Vagina (tissue), 2 donors: ENCODE measurements at regions not wholly inside any gene's neighbourhood (a gene's known extent, or its start where the extent isn't known, plus 50 kb on each side); places are given as distances from the start of the nearest gene placed in this dataset.

Experiments used
- POLR2AphosphoS5 ChIP-seq, 2 donors: sonication (generic); formaldehyde crosslinking; IDR thresholded peaks; one replicate each; pipeline ENCODE4 v1.9.0; 2017; ENCODE audit warnings: antibody characterized with exemption in 2 of 2, mild to moderate bottlenecking in 2 of 2, low read depth in 1 of 2; ENCODE audit not compliant: insufficient read depth in 1 of 2
- TF ChIP-seq, protein P1 (sequence below), 3 experiments: fragments of 450-650 bp in 2 of 3; fragments of 200-600 bp in 1 of 3; sonication (generic) in 1 of 3; IDR thresholded peaks; one replicate each; pipeline ENCODE4 v1.5.1; 2017 to 2019; ENCODE audit warnings: antibody characterized with exemption in 3 of 3, mild to moderate bottlenecking in 2 of 3, moderate library complexity in 2 of 3

DNA sequence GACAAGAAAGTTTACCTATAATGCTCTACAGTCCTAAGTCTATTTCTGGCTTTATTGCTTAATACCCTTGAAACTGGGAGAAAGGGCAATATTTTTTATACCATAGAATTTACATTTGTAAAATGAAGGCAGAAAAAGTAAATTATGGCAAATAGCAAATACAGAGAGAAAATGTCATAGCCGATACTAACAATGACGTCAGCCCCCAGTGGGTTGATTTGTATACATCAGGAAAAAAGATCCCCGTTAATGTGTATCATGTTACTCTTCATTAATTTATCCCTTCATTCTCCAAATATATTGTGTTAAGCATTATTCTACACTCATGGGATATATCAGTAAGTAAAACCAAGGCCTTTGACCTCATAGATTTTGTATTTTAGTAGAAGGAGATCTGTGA, 445.1 kb upstream of the SYT1 start:
- TF ChIP-seq POLR2AphosphoS5 (IDR thresholded peaks at IDR 0.05; ENCODE audit: insufficient read depth in 1 of 2, low read depth in 1 of 2) = no peak
- TF ChIP-seq, protein P1, sequence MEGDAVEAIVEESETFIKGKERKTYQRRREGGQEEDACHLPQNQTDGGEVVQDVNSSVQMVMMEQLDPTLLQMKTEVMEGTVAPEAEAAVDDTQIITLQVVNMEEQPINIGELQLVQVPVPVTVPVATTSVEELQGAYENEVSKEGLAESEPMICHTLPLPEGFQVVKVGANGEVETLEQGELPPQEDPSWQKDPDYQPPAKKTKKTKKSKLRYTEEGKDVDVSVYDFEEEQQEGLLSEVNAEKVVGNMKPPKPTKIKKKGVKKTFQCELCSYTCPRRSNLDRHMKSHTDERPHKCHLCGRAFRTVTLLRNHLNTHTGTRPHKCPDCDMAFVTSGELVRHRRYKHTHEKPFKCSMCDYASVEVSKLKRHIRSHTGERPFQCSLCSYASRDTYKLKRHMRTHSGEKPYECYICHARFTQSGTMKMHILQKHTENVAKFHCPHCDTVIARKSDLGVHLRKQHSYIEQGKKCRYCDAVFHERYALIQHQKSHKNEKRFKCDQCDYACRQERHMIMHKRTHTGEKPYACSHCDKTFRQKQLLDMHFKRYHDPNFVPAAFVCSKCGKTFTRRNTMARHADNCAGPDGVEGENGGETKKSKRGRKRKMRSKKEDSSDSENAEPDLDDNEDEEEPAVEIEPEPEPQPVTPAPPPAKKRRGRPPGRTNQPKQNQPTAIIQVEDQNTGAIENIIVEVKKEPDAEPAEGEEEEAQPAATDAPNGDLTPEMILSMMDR (IDR thresholded peaks at IDR 0.05) = no peak
